NCI-H2227 (cell line): ENCODE measurements at regions not wholly inside any gene's neighbourhood (a gene's known extent, or its start where the extent isn't known, plus 50 kb on each side); places are given as distances from the start of the nearest gene placed in this dataset.
"Not testable (repeated sequence)": the region's sequence is repeated elsewhere in the genome, so short reads cannot be mapped to it uniquely, and the experiment has no call there.

Source experiments
- DNase-seq: peaks from one replicate; lab custom pipeline; 2025; ENCODE audit not compliant: unreplicated experiment; lab: John Stamatoyannopoulos, UW

DNA sequence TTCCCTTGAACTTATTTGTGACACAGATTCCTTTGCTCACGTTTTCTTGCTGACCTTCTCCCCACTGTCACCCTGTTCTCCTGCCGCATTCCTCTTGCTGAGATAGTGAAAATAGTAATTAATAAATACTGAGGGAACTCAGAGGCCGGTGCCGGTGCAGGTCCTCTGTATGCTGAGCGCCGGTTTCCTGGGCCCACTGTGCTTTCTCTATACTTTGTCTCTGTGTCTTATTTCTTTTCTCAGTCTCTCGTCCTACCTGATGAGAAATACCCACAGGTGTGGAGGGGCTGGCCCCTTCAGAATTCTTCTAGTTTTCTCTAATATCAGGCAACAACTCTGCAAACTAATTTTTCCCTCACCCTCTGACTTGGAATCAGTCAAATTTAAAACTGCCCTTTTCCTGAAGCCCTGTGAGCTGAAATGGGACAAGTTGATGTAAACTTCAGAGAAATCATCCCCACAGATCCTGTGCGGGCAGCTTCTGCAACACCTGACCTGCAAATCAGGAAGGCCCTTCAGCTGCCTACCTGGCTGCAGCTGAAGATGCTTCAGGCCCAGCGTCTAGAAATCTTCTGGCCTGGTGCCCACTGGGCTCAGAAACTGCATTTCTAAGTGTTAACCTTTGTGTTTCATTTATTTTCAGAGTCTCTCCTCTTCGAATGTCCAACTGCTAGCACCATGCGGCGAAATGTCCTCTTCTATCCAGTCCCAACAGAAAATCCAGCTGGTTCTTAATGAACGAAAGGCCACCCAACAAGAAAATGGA, 149.7 kb downstream of the TMEM121 start:
- DNase-seq: not testable (repeated sequence)

GRCh38 chr14:105678057-105678456, 151.7 kb downstream of the TMEM121 start:
- DNase-seq: not testable (repeated sequence)

GRCh38 chr14:105678996-105679958, 152.9 kb downstream of the TMEM121 start:
- DNase-seq: not testable (repeated sequence)

DNA sequence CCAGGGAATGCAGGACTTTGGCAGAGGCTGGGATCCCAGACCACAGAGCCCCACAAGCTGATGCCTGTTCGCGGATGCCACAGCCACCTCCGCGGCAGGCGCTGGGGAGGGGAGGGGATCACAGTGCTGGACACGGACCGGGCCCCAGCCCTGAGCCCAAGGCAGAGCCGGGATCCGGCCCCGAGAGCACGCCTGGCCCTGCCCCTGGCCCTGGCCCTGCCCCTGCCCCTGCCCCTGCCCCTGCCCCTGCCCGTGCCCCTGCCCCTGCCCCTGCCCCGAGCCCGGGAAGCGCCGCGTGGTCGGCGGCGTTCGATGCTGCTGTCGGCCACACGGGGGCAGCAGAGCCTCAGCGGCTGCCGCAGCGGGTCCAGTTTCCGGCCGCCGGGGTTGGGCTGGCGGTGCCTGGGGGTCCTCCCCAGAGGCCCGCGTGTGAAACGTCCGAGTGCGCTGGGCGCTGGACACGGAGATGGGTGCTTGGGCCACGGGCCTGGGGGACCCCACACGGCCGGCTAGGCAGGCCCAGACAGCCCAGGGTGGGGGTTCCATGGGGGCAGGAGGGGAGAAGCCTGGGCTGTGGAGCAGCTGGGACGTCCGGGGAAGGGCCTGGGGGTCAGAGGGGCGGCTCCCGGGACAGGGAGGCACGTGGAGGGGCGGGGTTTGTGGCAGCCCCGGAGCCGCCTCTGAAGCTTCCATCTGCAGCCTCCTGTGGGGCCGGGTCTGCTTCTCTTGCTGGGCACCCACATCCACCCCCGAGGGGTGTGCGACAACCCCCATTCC, 153.8 kb downstream of the TMEM121 start:
- not testable (repeated sequence) for DNase-seq

- DNase-seq: not testable (repeated sequence)
Observed at GRCh38 chr14:105680736-105681098, 154.3 kb downstream of the TMEM121 start.

DNA sequence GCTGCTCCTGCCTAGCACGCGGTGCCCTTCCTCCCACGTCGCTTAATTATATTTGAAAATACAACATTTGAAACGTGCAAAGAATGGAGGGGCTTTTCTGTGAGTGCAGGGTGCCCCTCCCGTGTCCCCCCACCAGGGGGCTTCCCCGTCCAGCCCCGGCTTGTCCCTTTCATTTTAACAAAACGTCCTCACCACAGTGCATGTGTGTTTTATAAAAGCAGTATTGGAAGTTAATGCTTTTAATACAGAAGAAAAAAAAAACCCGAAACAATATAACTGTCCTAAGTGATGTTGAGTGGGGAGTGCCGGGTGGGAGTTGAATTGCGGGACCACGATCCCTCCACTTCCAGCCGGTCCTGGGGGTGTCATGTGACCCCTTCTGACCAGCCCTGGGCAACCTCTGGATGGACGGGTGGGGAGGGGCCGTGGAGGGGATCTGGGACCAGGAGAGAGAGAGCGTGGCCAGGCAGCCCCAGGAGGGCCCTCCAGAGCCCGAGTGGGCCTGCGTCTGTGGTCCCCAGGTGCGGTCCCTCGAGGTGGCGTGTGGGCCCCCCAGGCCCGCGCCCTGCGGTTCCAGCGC, 155.3 kb downstream of the TMEM121 start:
- not testable (repeated sequence) for DNase-seq

- DNase-seq: not testable (repeated sequence)
Observed at GRCh38 chr14:105682442-105682841, 156.1 kb downstream of the TMEM121 start.

DNA sequence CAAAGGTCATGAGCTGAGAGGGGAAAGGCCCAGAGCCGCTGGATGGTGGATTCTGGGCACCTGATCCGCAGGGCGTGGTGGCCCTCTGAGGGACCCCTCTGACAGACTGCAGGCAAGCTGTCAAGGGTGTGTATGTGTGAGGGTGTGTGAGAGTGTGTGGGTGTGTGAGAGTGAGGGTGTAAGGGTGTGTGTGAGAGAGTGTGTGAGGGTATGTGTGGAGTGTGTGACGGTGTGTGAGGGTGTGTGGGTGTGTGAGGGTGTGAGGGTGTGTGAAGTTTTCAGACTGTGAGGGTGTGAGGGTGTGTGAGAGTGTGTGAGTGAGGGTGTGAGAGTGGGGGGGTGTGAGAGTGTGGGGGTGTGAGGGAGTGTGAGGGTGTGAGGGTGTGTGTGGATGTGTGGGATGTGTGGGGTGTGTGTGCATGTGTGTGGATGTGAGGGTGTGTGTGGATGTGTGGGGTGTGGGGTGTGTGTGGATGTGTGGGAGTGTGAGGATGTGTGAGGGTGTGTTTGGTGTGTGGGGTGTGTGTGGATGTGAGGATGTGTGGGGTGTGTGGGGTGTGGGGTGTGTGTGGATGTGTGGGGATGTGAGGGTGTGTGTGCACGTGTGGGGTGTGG, 156.7 kb downstream of the TMEM121 start:
- no peak for DNase-seq

DNA sequence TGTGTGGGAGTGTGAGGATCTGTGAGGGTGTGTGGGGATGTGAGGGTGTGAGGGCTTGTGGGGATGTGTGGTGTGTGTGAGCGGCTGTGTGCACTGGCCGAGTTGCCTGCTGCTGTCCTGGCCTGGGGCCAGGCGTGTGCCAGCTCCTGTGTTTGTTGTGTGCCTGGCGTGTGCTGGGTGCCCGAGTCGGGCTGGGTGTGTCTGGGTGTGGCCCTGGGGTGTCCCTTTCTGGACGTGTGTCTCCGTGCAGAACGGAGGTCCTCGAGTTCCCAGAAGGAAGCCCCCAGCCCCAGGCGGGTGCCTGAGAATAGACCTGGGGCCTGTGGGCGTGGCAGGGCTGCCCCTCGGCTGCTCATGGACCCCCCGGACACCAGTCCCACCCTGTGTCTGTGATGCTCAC, 157.7 kb downstream of the TMEM121 start:
- DNase-seq: not testable (repeated sequence)

- not testable (repeated sequence) for DNase-seq
Observed at GRCh38 chr14:105684597-105684996, 158.2 kb downstream of the TMEM121 start.

DNA sequence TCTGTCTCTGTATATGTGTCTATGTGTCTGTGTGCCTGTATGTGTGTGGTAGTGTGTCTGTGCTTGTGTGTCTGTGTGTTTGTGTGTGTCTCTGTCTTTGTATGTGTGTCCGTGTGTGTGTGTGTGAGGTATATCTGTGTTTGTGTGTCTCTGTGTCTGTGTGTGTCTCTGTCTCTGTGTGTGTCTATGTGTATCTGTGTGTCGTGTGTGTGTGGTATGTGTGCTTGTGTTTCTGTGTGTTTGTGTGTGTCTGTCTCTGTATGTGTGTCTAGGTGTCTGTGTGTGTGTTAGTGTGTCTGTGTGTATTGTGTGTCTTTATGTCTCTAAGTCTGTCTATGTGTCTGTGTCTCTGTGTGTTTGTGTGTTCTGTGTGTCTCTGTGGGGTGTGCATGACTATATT, 158.6 kb downstream of the TMEM121 start:
- no peak for DNase-seq

GRCh38 chr14:105685605-105686004, 159.2 kb downstream of the TMEM121 start:
- DNase-seq: not testable (repeated sequence)

- DNase-seq: not testable (repeated sequence)
Observed at GRCh38 chr14:105686050-105686449, 159.7 kb downstream of the TMEM121 start.

- not testable (repeated sequence) for DNase-seq
Observed at GRCh38 chr14:105686462-105687170, 160.2 kb downstream of the TMEM121 start.

DNA sequence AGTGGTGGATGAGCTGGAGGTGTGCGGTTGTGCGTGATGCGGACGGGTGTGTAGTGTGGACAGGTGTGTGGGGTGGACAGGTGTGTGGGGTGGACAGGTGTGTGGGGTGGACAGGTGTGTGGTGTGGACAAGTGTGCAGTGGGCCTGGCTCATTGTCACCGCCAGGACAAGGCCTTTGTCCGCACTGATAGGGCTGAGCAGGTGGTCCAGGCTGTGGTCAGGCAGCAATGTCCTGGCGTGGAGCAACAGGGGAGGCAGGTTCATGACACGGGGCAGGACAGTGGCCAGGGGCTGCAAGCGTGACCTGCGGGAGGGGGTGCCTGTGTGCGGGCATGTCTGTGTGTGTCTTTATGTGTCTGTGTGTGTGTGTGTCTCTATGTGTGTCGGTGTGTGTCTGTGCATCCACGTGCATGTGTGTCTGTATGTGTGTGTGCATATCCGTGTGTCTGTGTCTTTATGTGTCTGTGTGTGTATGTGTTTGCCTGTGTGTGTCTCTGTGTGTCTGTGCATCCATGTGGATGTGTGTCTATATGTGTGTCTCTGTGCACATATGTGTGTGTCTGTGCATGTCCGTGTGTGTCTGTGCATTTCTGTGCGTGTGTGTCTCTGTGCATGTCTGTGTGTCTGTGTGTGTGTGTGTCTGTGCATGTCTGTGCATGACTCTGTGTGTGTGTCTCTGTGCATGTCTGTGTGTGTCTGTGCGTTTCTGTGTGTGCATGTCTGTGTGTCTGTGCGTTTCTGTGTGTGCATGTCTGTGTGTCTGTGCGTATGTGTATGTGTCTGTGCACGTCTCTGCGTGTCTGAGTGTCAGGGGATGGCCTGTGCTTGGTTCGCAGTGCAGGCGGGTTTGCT, 161.0 kb downstream of the TMEM121 start:
- DNase-seq: not testable (repeated sequence)

- DNase-seq: not testable (repeated sequence)
Observed at GRCh38 chr14:105688023-105688351, 161.6 kb downstream of the TMEM121 start.

DNA sequence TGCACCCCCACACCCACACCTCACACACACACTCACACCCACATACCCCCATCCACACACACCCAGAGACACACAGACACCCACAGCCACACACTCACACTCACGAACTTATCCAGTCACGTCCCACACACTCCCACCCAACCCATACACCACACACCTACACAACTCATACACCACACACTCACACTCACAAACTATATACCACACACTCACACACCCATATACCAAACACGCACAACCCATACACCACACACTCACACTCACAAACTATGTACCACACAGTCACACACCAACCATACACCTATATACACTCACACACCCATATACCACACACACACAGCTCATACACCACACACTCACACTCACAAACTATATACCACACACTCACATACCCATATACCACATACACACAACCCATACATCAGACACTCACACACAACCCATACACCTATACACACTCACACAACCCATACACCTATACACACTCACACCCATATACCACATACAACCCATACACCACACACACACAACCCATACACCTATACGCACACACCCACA, 162.4 kb downstream of the TMEM121 start:
- not testable (repeated sequence) for DNase-seq

DNA sequence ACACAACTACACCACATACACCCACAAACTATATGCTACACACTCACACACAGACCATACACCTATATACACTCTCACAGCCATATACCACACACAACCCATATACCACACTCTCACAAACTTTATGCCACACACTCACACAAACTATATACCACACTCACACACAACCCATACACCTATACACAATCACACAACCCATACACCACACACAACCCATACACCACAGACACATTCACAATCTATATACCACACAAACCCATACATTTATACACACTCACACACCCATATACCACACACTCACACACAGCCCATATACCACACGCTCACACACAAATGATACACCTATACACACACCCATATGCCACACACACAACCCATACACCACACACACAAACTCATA, 163.3 kb downstream of the TMEM121 start:
- no peak for DNase-seq
